ENCODE measurements at regions not wholly inside any gene's neighbourhood (a gene's known extent, or its start where the extent isn't known, plus 50 kb on each side); places are given as distances from the start of the nearest gene placed in this dataset.

- no peak overlapping the region for H4K12ac ChIP-seq (ENCODE audit: low read depth, low read length)
- H3K23ac ChIP-seq (ENCODE audit: low read length): no peak overlapping the region
- no peaks in the 10 kb centered on the region for H3K79me2 ChIP-seq (ENCODE audit: control insufficient read depth, insufficient read depth, low read length, poor library complexity)
- no CpG with 5 or more reads among the region's 1 CpG for WGBS (ENCODE audit: extremely low coverage, insufficient coverage, insufficient read length)
- H3K9me3 ChIP-seq (ENCODE audit: insufficient read depth, low read depth, low read length): no peaks in the 10 kb centered on the region
- H3K36me3 ChIP-seq (ENCODE audit: control insufficient read depth in 1 of 2, insufficient read depth in 2 of 2, low read length in 2 of 2): no peaks in the 10 kb centered on the region
- H3K4me3 ChIP-seq (ENCODE audit: low read depth, low read length): no peak overlapping the region
- H3K27ac ChIP-seq (ENCODE audit: low read depth, low read length): no peak overlapping the region
- no peak overlapping the region for H3K18ac ChIP-seq (ENCODE audit: low read length)
- H2BK120ac ChIP-seq (ENCODE audit: insufficient read depth, low read length, poor library complexity): no peak overlapping the region
- no peak overlapping the region for H4K91ac ChIP-seq (ENCODE audit: low read depth, low read length)
- no peak overlapping the region for H3K9ac ChIP-seq (ENCODE audit: low read length)
- H3K4me1 ChIP-seq (ENCODE audit: control insufficient read depth in 1 of 2, insufficient read depth in 2 of 2, low read length in 2 of 2): no peaks in the 10 kb centered on the region
- no peak overlapping the region for H2BK5ac ChIP-seq (ENCODE audit: low read depth, low read length, poor library complexity)
- H3K79me1 ChIP-seq (ENCODE audit: low read length): peaks cover 7% of the 10 kb centered on the region
- H2AFZ ChIP-seq (ENCODE audit: insufficient read depth, low read length, poor library complexity): no peak overlapping the region
- H2AK5ac ChIP-seq (ENCODE audit: low read length): no peak overlapping the region
- no peak overlapping the region for H3K4me2 ChIP-seq (ENCODE audit: low read length)
- DNase-seq: peak in 1 of 2 donors; percentile 30
- H3K27me3 ChIP-seq (ENCODE audit: insufficient read depth, low read length): no peaks in the 10 kb centered on the region
- H2BK12ac ChIP-seq (ENCODE audit: low read length): no peak overlapping the region
- H4K8ac ChIP-seq (ENCODE audit: low read depth, low read length): no peak overlapping the region
- H3K4ac ChIP-seq (ENCODE audit: low read depth, low read length): no peak overlapping the region
- no peak overlapping the region for H3K14ac ChIP-seq (ENCODE audit: low read length)
Observed at GRCh38 chr5:166354332-166354731, 1937.1 kb upstream of the WWC1 start.

GRCh38 chr5:166356096-166356495, 1935.3 kb upstream of the WWC1 start:
- DNase-seq: peak; percentile 58 to 90
- Histone ChIP-seq H2BK12ac (ENCODE audit: low read length) (no peak overlapping the region), H3K4me2 (ENCODE audit: low read length) (no peak overlapping the region), H4K8ac (ENCODE audit: low read depth, low read length) (no peak overlapping the region), H3K9me3 (ENCODE audit: insufficient read depth, low read depth, low read length) (no peaks in the 10 kb centered on the region), H3K79me2 (ENCODE audit: control insufficient read depth, insufficient read depth, low read length, poor library complexity) (no peaks in the 10 kb centered on the region), H3K9ac (ENCODE audit: low read length) (no peak overlapping the region), H2AFZ (ENCODE audit: insufficient read depth, low read length, poor library complexity) (no peak overlapping the region), H3K18ac (ENCODE audit: low read length) (no peak overlapping the region), H4K91ac (ENCODE audit: low read depth, low read length) (no peak overlapping the region), H3K27me3 (ENCODE audit: insufficient read depth, low read length) (no peaks in the 10 kb centered on the region), H3K79me1 (ENCODE audit: low read length) (peaks cover 7% of the 10 kb centered on the region), H2BK120ac (ENCODE audit: insufficient read depth, low read length, poor library complexity) (no peak overlapping the region), H4K12ac (ENCODE audit: low read depth, low read length) (no peak overlapping the region), H3K4me3 (ENCODE audit: low read depth, low read length) (no peak overlapping the region), H3K4ac (ENCODE audit: low read depth, low read length) (no peak overlapping the region), H3K4me1 (ENCODE audit: control insufficient read depth in 1 of 2, insufficient read depth in 2 of 2, low read length in 2 of 2) (no peaks in the 10 kb centered on the region), H2AK5ac (ENCODE audit: low read length) (no peak overlapping the region), H3K23ac (ENCODE audit: low read length) (no peak overlapping the region), H3K36me3 (ENCODE audit: control insufficient read depth in 1 of 2, insufficient read depth in 2 of 2, low read length in 2 of 2) (no peaks in the 10 kb centered on the region), H3K14ac (ENCODE audit: low read length) (no peak overlapping the region), H3K27ac (ENCODE audit: low read depth, low read length) (no peak overlapping the region), H2BK5ac (ENCODE audit: low read depth, low read length, poor library complexity) (no peak overlapping the region)
- WGBS (ENCODE audit: extremely low coverage, insufficient coverage, insufficient read length): no CpG with 5 or more reads among the region's 5 CpGs

- Histone ChIP-seq H3K4me2 (ENCODE audit: low read length) (peak overlapping the region; percentile 24), H2AK5ac (ENCODE audit: low read length) (no peak overlapping the region), H2AFZ (ENCODE audit: insufficient read depth, low read length, poor library complexity) (no peak overlapping the region), H2BK120ac (ENCODE audit: insufficient read depth, low read length, poor library complexity) (no peak overlapping the region), H3K9ac (ENCODE audit: low read length) (no peak overlapping the region), H4K8ac (ENCODE audit: low read depth, low read length) (no peak overlapping the region), H2BK5ac (ENCODE audit: low read depth, low read length, poor library complexity) (no peak overlapping the region), H3K27me3 (ENCODE audit: insufficient read depth, low read length) (no peaks in the 10 kb centered on the region), H3K36me3 (ENCODE audit: control insufficient read depth in 1 of 2, insufficient read depth in 2 of 2, low read length in 2 of 2) (no peaks in the 10 kb centered on the region), H4K91ac (ENCODE audit: low read depth, low read length) (no peak overlapping the region), H3K27ac (ENCODE audit: low read depth, low read length) (peak overlapping the region; percentile 41), H3K79me1 (ENCODE audit: low read length) (peaks cover 7% of the 10 kb centered on the region), H3K18ac (ENCODE audit: low read length) (no peak overlapping the region), H3K4me1 (ENCODE audit: control insufficient read depth in 1 of 2, insufficient read depth in 2 of 2, low read length in 2 of 2) (no peaks in the 10 kb centered on the region), H3K4me3 (ENCODE audit: low read depth, low read length) (no peak overlapping the region), H3K23ac (ENCODE audit: low read length) (no peak overlapping the region), H3K9me3 (ENCODE audit: insufficient read depth, low read depth, low read length) (peaks cover 6% of the 10 kb centered on the region), H4K12ac (ENCODE audit: low read depth, low read length) (no peak overlapping the region), H3K4ac (ENCODE audit: low read depth, low read length) (no peak overlapping the region), H3K14ac (ENCODE audit: low read length) (no peak overlapping the region), H3K79me2 (ENCODE audit: control insufficient read depth, insufficient read depth, low read length, poor library complexity) (no peaks in the 10 kb centered on the region), H2BK12ac (ENCODE audit: low read length) (no peak overlapping the region)
- DNase-seq: peak; percentile 80 to 93
- WGBS (ENCODE audit: extremely low coverage, insufficient coverage, insufficient read length): no CpG with 5 or more reads among the region's 4 CpGs
Observed at GRCh38 chr5:166358127-166358830, 1933.2 kb upstream of the WWC1 start.

- WGBS (ENCODE audit: extremely low coverage, insufficient coverage, insufficient read length): no CpG with 5 or more reads among the region's 6 CpGs
- H4K12ac ChIP-seq (ENCODE audit: low read depth, low read length): no peak overlapping the region
- H3K18ac ChIP-seq (ENCODE audit: low read length): no peak overlapping the region
Observed at GRCh38 chr5:166363087-166363760, 1928.2 kb upstream of the WWC1 start.

More at GRCh38 chr5:166363087-166363760, 1928.2 kb upstream of the WWC1 start:
- no peak overlapping the region for H4K91ac ChIP-seq (ENCODE audit: low read depth, low read length)
- peaks cover 3% of the 10 kb centered on the region for H3K79me1 ChIP-seq (ENCODE audit: low read length)
- no peaks in the 10 kb centered on the region for H3K79me2 ChIP-seq (ENCODE audit: control insufficient read depth, insufficient read depth, low read length, poor library complexity)
- H2AK5ac ChIP-seq (ENCODE audit: low read length): no peak overlapping the region
- no peaks in the 10 kb centered on the region for H3K36me3 ChIP-seq (ENCODE audit: control insufficient read depth in 1 of 2, insufficient read depth in 2 of 2, low read length in 2 of 2)
- H2BK120ac ChIP-seq (ENCODE audit: insufficient read depth, low read length, poor library complexity): no peak overlapping the region
- no peak overlapping the region for H3K4ac ChIP-seq (ENCODE audit: low read depth, low read length)
- H3K27me3 ChIP-seq (ENCODE audit: insufficient read depth, low read length): no peaks in the 10 kb centered on the region
- no peak overlapping the region for H2BK5ac ChIP-seq (ENCODE audit: low read depth, low read length, poor library complexity)
- H3K27ac ChIP-seq (ENCODE audit: low read depth, low read length): no peak overlapping the region
- DNase-seq: no peak
- no peak overlapping the region for H4K8ac ChIP-seq (ENCODE audit: low read depth, low read length)
- no peak overlapping the region for H2AFZ ChIP-seq (ENCODE audit: insufficient read depth, low read length, poor library complexity)
- no peak overlapping the region for H3K4me2 ChIP-seq (ENCODE audit: low read length)
- no peak overlapping the region for H3K14ac ChIP-seq (ENCODE audit: low read length)
- H3K4me3 ChIP-seq (ENCODE audit: low read depth, low read length): no peak overlapping the region
- H3K9me3 ChIP-seq (ENCODE audit: insufficient read depth, low read depth, low read length): peaks cover 6% of the 10 kb centered on the region
- H2BK12ac ChIP-seq (ENCODE audit: low read length): no peak overlapping the region
- no peaks in the 10 kb centered on the region for H3K4me1 ChIP-seq (ENCODE audit: control insufficient read depth in 1 of 2, insufficient read depth in 2 of 2, low read length in 2 of 2)
- no peak overlapping the region for H3K9ac ChIP-seq (ENCODE audit: low read length)
- H3K23ac ChIP-seq (ENCODE audit: low read length): no peak overlapping the region

All from trophoblast cell (in vitro differentiated cells and primary cell).